GM06990 (cell line): ENCODE measurements at regions not wholly inside any gene's neighbourhood (a gene's known extent, or its start where the extent isn't known, plus 50 kb on each side); places are given as distances from the start of the nearest gene placed in this dataset.

ENCODE experiments used
- DNase-seq: peaks from one replicate; pipeline ENCODE4 v3.0.0-alpha.2; 2011; ENCODE audit not compliant: insufficient read length; ENCODE audit errors: extremely low read depth
- H3K27me3 ChIP-seq: replicated peaks from 2 replicates; pipeline ENCODE4 v1.6.0; 2011; ENCODE audit warnings: low read length; ENCODE audit not compliant: control insufficient read depth, insufficient read depth
- H3K36me3 ChIP-seq: 2 replicates; pipeline ENCODE4 v1.5.1; 2011; ENCODE audit warnings: low read length; ENCODE audit not compliant: control insufficient read depth, insufficient read depth
- H3K4me3 ChIP-seq: replicated peaks from 2 replicates; pipeline ENCODE4 v1.5.1; 2011; ENCODE audit warnings: low read depth, mild to moderate bottlenecking, control low read depth, low read length
- TF ChIP-seq, protein P1 (sequence below): IDR thresholded peaks from 2 replicates; pipeline ENCODE4 v1.5.1; 2011; ENCODE audit warnings: low read length, control low read depth, mild to moderate bottlenecking, inconsistent platforms; ENCODE audit not compliant: insufficient read depth, poor library complexity, severe bottlenecking

DNA sequence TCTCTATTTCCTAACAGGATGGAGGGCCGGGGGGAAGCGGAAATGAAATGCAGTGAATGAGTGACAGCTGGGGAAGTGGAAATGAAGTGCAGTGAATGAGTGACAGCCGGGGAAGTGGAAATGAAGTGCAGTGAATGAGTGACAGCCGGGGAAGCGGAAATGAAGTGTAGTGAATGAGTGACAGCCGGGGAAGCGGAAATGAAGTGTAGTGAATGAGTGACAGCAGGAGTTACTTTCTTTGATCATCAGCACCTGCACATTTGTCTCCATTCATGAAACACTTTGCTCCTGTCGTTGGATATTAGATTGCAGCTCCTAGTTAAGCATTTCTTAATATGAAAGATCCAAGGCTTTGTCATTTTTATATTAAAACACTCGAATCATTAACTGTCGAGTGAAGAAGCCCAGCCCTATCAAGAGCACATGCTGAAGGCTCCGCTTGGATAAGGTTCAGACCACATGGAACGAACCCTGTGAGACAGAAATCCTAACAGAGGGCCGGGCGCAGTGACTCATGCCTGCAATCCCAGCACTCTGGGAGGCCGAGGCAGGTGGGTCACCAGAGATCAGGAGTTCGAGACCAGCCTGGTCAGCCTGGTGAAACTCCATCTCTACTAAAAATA, 406.0 kb upstream of the ADARB2 start:
- Histone ChIP-seq H3K27me3 (no peaks in the 10 kb centered on the region), H3K4me3 (no peak overlapping the region), H3K36me3 (no peaks in the 10 kb centered on the region)
- TF ChIP-seq, protein P1, sequence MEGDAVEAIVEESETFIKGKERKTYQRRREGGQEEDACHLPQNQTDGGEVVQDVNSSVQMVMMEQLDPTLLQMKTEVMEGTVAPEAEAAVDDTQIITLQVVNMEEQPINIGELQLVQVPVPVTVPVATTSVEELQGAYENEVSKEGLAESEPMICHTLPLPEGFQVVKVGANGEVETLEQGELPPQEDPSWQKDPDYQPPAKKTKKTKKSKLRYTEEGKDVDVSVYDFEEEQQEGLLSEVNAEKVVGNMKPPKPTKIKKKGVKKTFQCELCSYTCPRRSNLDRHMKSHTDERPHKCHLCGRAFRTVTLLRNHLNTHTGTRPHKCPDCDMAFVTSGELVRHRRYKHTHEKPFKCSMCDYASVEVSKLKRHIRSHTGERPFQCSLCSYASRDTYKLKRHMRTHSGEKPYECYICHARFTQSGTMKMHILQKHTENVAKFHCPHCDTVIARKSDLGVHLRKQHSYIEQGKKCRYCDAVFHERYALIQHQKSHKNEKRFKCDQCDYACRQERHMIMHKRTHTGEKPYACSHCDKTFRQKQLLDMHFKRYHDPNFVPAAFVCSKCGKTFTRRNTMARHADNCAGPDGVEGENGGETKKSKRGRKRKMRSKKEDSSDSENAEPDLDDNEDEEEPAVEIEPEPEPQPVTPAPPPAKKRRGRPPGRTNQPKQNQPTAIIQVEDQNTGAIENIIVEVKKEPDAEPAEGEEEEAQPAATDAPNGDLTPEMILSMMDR, result no peak
- DNase-seq, result no peak

GRCh38 chr10:2139746-2140145, 402.4 kb upstream of the ADARB2 start:
- Histone ChIP-seq H3K27me3 (no peaks in the 10 kb centered on the region), H3K4me3 (no peak overlapping the region), H3K36me3 (no peaks in the 10 kb centered on the region)
- TF ChIP-seq, protein P1, result no peak
- DNase-seq, result no peak

DNA sequence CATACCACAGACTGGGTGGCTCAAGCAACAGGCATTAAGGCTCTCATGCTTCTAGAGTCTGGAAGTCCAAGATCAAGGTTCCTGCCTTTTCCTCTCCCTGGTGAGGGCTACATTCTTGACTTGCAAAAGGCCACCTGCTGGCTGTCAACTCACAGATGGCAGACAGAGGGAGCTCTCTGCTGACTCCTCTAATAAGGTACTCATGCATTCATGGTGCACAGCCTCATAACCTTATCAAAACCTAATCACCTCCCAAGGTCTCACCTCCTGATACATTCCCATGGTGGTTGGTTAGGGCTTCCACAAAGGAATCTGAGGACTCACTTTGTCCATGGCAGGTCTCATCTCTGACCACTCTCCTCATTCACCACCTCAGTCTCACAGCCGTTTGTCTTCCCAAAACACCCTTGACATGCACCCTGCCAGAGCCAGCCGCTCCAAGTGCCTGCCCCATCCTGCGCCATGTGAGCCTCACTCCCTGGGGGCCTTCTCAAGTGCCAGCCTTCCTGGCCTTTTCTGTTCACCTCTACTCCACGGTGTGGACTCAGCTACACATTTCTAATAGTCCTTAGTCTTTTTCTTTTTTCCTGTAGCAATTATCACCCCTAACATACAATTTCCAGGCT, 400.3 kb upstream of the ADARB2 start:
- DNase-seq, result no peak
- Histone ChIP-seq H3K27me3 (no peaks in the 10 kb centered on the region), H3K4me3 (no peak overlapping the region), H3K36me3 (no peaks in the 10 kb centered on the region)
- TF ChIP-seq, protein P1, result peak; percentile 57

GRCh38 chr10:2130705-2131305, 393.5 kb upstream of the ADARB2 start:
- Histone ChIP-seq H3K4me3 (no peak overlapping the region), H3K27me3 (no peaks in the 10 kb centered on the region; the same call in 1 of the 2 replicates), H3K36me3 (no peaks in the 10 kb centered on the region)
- TF ChIP-seq, protein P1, result no peak
- no peak for DNase-seq

DNA sequence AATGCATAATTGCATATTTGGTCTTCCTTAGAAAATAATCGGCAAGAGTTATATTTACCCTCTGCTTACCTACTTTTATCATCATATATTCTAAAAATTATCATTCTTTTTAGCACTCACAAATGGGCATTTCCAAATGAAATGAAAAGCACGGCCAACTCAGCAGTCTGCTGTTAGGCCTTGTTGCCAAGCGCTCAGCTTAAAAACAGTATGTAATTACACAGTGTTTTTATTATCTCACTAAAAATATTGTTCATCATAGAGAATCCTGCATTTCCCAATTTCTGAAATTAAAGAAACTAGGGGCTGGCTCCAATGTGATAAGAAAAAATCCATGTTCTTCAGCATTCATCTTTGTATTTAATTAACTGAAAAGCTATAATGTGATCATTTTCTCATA, 391.7 kb upstream of the ADARB2 start:
- no peak for DNase-seq
- no peaks in the 10 kb centered on the region for H3K36me3 ChIP-seq
- no peak overlapping the region for H3K4me3 ChIP-seq
- TF ChIP-seq, protein P1, result no peak
- no peaks in the 10 kb centered on the region; the same call in 1 of the 2 replicates for H3K27me3 ChIP-seq
